ENCODE measurements at regions not wholly inside any gene's neighbourhood (a gene's known extent, or its start where the extent isn't known, plus 50 kb on each side); places are given as distances from the start of the nearest gene placed in this dataset.

DNA sequence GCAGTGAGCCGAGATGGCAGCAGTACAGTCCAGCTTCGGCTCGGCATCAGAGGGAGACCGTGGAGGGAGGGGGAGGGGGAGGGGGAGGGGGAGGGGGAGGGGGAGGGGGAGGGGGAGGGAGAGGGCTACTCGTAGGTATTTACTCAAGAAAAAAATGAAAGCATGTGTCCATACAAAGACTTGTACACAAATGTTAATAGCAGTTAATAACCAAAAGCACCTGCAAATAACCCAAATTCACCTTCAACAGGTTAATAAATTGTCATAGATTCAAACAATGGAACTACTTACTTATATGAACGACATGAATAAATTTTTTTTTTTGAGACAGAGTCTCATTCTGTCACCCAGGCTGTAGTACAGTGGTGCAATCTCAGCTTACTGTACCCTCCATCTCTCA is 152.4 kb downstream of the BRMS1L start:
- no peak overlapping the region for H3K4me3 ChIP-seq
- H3K27me3 ChIP-seq (ENCODE audit: control insufficient read depth in 2 of 2, insufficient read depth in 2 of 2, low read length in 2 of 2), result no peaks in the 10 kb centered on the region
- FAIRE-seq, result no peak
- no peak overlapping the region for H2AFZ ChIP-seq (ENCODE audit: low read depth, low read length)
- no TSS peak for BruUV-seq (replicated peaks)
- ChIA-PET CTCF (ENCODE audit: low intra/inter-chr PET ratio) (no interaction called here), POLR2A (no interaction called here)
- intact Hi-C loops (cut with micrococcal nuclease), result no loop called here
- TF ChIP-seq SMAD4 (CRISPR knock-in tag; conservative IDR thresholded peaks at IDR 0.05), result no peak
- TF ChIP-seq GABPB1 (CRISPR knock-in tag; IDR thresholded peaks at IDR 0.05), result no peak
- no peak for TF ChIP-seq ZNF586 (CRISPR knock-in tag; conservative IDR thresholded peaks at IDR 0.05)
- TF ChIP-seq PCBP1 (IDR thresholded peaks at IDR 0.05; ENCODE audit: low read depth, low read length, poor library complexity, severe bottlenecking), result peak; percentile 72
- no peak for TF ChIP-seq ATF4 (CRISPR knock-in tag; IDR thresholded peaks at IDR 0.05)
- no peak for TF ChIP-seq ETS2 (tag; IDR thresholded peaks at IDR 0.05; ENCODE audit: borderline replicate concordance, poor library complexity, severe bottlenecking)
- H3K4me1 ChIP-seq (replicated peaks in 1 of 2; ENCODE audit: control insufficient read depth in 2 of 2, insufficient read depth in 2 of 2, low read length in 2 of 2), result no peaks in the 10 kb centered on the region
- no peaks in the 10 kb centered on the region for H4K20me1 ChIP-seq (replicated peaks; ENCODE audit: control insufficient read depth, insufficient read depth, low read length)
- H3K27ac ChIP-seq (ENCODE audit: extremely low read depth, low read depth, low read length), result no peak overlapping the region
- in situ Hi-C loops (cut with MboI), result no loop called here
- no peak for DNase-seq (ENCODE audit: extremely low read depth in 1 of 4, low spot score in 3 of 4)
- WGBS (ENCODE audit: insufficient coverage, low coverage, missing lambda C conversion rate), result 8% methylated on average over 1 of the region's 6 CpGs
- no peaks in the 10 kb centered on the region for H3K9me1 ChIP-seq (ENCODE audit: control insufficient read depth, insufficient read depth, low read length)
- no peak overlapping the region for H3K9ac ChIP-seq (ENCODE audit: insufficient read depth in 1 of 2, low read depth in 2 of 2, low read length in 2 of 2)
- ATAC-seq, result no peak
- H3K4me2 ChIP-seq (ENCODE audit: insufficient read depth, low read length), result no peak overlapping the region
- no peaks in the 10 kb centered on the region; the same call in 1 of the 2 replicates for H3K9me3 ChIP-seq (replicated peaks; ENCODE audit: control insufficient read depth, insufficient read depth, low read depth, low read length)
- no peaks in the 10 kb centered on the region for H3K79me2 ChIP-seq (ENCODE audit: control insufficient read depth, insufficient read depth, low read length)
- no peaks in the 10 kb centered on the region for H3K36me3 ChIP-seq (ENCODE audit: control insufficient read depth, insufficient read depth, low read length)

Data from K562 (cell line).